ENCODE measurements at regions not wholly inside any gene's neighbourhood (a gene's known extent, or its start where the extent isn't known, plus 50 kb on each side); places are given as distances from the start of the nearest gene placed in this dataset.
"Not testable (repeated sequence)": the region's sequence is repeated elsewhere in the genome, so short reads cannot be mapped to it uniquely, and the experiment has no call there.

DNA sequence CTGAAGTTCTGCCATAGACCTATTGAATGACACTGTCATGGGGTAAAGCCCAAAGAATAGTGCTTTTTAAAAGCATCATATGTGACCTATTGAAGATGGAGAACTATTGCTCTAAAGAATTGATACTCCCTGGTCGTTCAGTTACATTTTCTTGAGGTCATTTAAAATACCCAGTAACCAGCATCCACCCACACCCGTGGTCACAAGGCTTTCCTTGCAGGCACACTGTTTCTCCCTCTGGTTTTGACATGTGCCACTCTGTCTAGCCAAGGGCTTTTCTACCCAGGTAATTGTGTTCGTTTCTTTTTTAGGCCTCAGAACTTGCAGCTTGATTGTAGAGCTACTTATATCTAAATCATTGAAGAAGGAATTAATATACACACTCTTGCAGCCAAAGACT, 68.3 kb upstream of the LYZL2 start:
- DNase-seq (ENCODE audit: low read depth) = no peak

GRCh38 chr10:30697221-30697620, 67.7 kb upstream of the LYZL2 start:
- not testable (repeated sequence) for DNase-seq (ENCODE audit: low read depth)

DNA sequence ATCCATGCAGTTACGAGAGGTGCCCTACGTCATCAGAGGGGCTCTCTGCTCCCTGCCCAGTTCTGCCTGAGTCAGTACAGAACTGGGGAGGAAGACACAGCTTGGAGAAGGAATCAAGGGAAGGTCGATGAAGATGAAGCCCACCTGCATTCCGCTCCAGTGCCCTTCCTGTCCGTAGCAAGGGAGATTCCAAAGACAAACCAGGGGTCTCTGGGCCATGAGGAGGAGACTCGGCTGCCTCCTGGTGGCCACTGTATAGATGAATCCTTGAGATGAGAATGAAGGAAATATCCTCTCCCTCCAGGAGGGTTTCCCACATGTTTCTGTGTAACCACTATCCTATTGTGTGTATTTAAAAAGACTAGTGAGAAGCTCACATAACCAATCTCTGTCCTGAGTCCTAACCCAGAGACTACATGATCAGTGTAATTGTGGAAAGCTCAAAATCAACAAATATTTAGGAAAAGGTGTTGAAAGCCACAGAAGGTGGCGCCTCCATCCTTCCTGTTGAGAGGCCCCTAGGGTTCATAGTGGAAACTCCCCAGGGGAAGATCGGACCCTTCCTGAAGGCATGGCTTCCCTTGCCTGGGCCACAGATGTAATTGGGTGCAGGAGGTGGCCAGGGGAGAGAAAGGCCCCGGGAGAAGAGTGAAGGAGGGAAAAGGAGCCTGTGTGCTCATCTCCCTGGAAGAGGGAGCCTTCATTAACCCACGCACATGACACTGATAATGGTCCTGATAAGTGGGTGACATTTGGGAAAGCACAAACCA, 67.0 kb upstream of the LYZL2 start:
- DNase-seq (ENCODE audit: low read depth) = not testable (repeated sequence)

DNA sequence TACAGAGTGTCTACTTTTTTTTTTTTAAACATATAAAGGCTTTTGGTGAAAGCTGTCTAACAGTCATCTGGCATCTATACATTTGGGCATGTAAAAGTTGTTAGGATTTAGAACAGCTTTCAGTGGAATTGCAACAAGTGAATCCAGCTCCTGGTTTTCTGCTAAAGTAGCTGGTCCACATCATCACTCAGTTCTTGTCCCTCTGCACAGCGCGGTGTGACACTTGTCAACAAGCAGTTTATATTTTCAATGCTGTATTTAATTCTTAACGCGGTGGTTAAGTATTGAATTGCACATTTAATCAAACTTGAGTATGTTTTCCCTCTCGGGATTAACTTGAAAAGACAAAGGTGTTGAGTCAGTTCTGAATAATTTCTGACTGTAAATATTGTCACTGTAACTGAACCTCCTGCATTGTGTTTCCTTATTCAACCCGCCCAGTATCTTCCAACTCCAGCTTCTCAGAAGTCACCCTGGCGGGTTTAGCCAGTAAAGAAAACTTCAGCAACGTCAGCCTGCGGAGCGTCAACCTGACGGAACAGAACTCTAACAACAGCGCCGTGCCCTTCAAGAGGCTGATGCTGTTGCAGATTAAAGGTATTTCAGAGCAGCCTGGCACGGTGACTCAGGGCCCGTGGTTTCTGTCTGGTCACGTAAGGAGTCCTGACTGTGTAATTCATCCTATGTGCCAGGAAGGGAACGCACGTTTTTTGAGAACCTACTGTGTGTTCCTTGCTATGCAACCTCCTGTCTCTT, 66.1 kb upstream of the LYZL2 start:
- DNase-seq (ENCODE audit: low read depth) = not testable (repeated sequence)

DNA sequence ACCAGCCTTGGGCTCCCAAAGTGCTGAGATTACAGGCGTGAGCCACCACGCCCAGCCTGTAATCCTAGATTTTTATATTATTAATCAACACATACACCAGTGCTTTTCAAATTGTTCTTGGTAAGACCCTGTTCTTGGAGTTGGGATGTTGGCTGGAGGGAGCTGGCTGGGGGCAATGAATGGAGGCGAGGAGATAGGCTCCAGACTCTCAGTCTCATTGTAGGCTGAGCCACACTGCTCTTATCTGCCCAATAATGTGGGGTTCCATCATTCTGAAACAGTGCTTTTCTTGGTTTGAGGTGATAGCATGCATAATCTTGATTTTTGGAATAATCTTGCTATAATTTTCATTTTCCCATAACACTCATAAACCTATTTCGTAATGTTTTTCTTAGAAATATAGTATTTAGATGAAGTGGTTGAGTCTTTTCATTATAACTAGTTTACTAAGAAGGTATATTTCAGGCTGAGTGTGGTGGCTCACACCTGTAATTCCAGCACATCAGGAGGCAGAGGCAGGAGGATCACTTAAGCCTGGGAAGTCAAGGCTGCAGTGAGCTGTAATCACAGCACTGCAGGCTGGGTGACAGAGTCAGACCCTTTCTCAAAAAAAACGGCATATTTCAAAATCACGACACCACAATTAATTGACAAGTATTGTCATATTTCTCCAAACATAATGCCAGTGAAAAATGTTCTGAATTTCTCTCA, 65.1 kb upstream of the LYZL2 start:
- DNase-seq (ENCODE audit: low read depth) = no peak

DNA sequence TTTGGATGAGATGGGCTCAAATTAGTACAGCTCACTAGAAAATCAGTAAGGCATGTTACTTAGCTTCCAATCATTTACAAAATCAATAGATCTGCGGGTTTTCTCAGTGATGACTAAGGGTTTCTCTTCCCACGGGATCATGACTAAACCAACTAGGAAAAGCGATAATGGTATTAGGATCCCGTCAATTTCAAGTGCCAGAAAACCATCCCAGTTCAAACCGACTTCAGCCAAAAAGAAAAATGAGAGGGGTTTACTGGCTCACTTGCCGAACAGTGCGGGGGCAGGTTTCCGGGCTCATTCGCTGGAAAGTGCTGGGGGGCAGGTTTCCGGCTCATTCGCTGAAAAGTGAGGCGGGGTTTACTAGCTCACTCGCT, 62.1 kb upstream of the LYZL2 start:
- peak; percentile 88 for DNase-seq (ENCODE audit: low read depth)

GRCh38 chr10:30690948-30691638, 61.5 kb upstream of the LYZL2 start:
- DNase-seq (ENCODE audit: low read depth) = not testable (repeated sequence)

DNA sequence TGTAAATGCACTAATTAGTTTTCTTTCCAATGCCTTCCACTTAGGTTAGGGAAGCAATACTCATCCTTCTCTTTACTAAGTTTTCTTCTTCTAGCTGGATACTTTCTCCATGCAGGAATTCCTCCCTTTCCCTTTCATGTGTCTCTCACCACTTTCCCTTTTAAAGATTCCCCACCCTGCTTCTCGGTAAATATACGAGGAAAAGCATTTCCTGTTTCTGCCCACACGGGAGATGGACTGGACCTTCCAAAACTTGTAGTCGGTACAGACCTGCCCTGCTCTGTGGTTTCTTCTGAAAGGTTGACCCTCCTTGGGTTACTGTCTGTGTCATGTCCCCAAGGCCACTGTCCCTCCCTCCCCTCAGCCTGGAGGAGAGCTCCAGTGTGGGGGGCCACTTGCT, 58.9 kb upstream of the LYZL2 start:
- DNase-seq (ENCODE audit: low read depth) = no peak

GRCh38 chr10:30687698-30688213, 58.2 kb upstream of the LYZL2 start:
- no peak for DNase-seq (ENCODE audit: low read depth)

GRCh38 chr10:30686708-30687107, 57.2 kb upstream of the LYZL2 start:
- no peak for DNase-seq (ENCODE audit: low read depth)

DNA sequence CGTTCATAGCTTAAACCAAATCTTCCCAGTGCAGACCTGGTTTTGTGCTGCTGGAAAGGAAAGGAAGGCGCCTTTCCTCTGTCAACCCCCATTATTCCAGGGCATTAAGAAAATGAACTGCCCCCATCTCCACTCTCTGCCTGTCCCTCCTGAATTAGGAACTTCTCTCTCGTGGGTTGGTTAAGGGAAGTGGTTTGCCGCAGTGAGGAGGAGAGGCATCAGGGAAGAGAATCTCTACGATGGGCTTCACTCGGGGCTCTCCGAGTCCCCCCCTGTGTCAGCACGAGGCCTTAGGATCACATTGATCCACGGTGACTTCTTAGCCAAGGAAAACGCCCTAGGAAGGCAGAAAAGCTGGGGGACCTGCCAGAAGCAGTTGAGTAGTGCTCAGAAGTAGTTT, 53.9 kb upstream of the LYZL2 start:
- no peak for DNase-seq (ENCODE audit: low read depth)

DNA sequence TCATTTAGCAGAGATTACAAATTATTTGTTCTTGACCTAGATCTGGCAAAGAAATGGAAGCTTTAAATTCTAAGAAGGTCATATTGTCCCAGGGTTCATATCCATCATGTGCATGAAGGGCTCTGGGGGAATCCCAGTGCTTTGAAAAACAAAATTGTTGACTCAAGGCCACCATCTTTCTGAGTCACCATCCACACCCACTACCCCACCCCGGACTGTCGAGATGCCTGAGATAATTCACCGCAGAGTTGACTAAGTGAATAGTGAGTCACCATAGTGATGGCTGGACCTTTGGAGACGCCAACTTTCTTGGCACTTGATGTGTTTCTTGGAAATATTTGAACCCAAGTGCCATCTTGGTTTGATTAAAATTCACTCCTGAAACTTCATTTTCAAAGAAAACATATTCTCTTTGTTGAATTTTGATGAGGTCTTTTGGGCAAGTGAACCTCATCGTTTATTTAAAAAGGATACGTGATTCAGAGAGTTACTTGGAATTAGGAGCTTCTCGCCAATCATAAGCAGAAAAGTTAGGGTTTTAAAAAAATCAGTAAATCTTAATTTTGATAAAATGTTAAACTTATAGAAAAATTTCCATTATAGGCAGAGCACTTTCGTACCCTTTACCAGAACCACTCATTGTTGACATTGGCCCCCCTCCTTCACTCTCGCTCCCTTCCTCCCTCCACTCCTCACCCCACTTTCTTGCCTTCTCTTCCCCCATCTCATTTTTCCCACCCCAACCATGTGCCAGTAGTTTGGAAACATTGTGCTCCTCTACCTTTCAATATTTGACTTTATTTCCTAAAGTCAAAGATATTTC, 53.0 kb upstream of the LYZL2 start:
- DNase-seq (ENCODE audit: low read depth) = peak; percentile 72

DNA sequence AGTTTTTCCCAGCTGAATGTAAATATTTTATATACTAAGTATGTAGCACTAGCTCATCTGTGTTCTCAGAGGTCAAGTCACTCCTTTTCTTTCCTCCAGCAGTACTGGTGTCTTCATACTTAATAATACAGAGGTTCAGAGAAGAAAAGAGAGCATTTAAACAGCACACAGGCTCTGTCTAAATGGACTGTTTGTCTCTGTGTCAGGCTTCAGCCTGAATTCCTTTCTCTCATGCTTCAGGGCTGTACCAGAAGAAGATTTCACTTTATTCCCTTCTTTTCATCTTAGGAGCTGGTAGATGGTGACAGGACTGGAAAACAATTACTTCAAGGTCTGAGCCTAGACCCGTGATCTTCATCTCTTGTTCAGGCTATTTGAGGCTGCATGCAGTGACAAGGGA, 51.4 kb upstream of the LYZL2 start:
- no peak for DNase-seq (ENCODE audit: low read depth)

Measured in HS-5 (cell line).